Breast epithelium (tissue), 3 donors: ENCODE measurements at regions not wholly inside any gene's neighbourhood (a gene's known extent, or its start where the extent isn't known, plus 50 kb on each side); places are given as distances from the start of the nearest gene placed in this dataset.
"Not testable (repeated sequence)": the region's sequence is repeated elsewhere in the genome, so short reads cannot be mapped to it uniquely, and the experiment has no call there.

Experiments used
- CTCF ChIP-seq, 3 donors: fragments of 450-650 bp; IDR thresholded peaks; one replicate each; pipeline ENCODE4 v1.5.1; 2016 to 2017; ENCODE audit warnings: antibody characterized with exemption in 3 of 3, mild to moderate bottlenecking in 3 of 3, moderate library complexity in 3 of 3
- POLR2A ChIP-seq: fragments of 450-650 bp; IDR thresholded peaks from one replicate; pipeline ENCODE4 v1.6.1; 2016; ENCODE audit warnings: antibody characterized with exemption, mild to moderate bottlenecking, moderate library complexity
- POLR2AphosphoS5 ChIP-seq, 3 donors: sonication (generic); formaldehyde crosslinking; IDR thresholded peaks; one replicate each; pipeline ENCODE4 v1.6.1; 2017; ENCODE audit warnings: antibody characterized with exemption in 3 of 3

GRCh38 chr5:176023535-176023934 is 55.4 kb upstream of the THOC3 start:
- TF ChIP-seq CTCF (IDR thresholded peaks at IDR 0.05); POLR2A; POLR2AphosphoS5 (IDR thresholded peaks at IDR 0.05): not testable (repeated sequence)
